ENCODE measurements at regions not wholly inside any gene's neighbourhood (a gene's known extent, or its start where the extent isn't known, plus 50 kb on each side); places are given as distances from the start of the nearest gene placed in this dataset.

GRCh38 chr13:69069554-69070133 is 1038.0 kb upstream of the ATXN8OS start:
- CTCF ChIA-PET: no interaction called here
- no peaks in the 10 kb centered on the region for H3K4me1 ChIP-seq (ENCODE audit: insufficient read depth, low read length, poor library complexity, severe bottlenecking)
- TF ChIP-seq CTCF (conservative IDR thresholded peaks at IDR 0.05; ENCODE audit: low read depth, low read length): no peak
- TF ChIP-seq EZH2 (IDR thresholded peaks at IDR 0.05; ENCODE audit: borderline replicate concordance, low read depth, low read length, poor library complexity, severe bottlenecking): no peak

GRCh38 chr13:69050696-69051095 is 1056.9 kb upstream of the ATXN8OS start:
- H3K9me3 ChIP-seq (ENCODE audit: low read depth, low read length, poor library complexity, severe bottlenecking): peaks cover 10% of the 10 kb centered on the region
- no peaks in the 10 kb centered on the region for H3K4me1 ChIP-seq (ENCODE audit: insufficient read depth, low read length, poor library complexity, severe bottlenecking)
- TF ChIP-seq CTCF (conservative IDR thresholded peaks at IDR 0.05; ENCODE audit: low read depth, low read length): no peak
- no peak for TF ChIP-seq EZH2 (IDR thresholded peaks at IDR 0.05; ENCODE audit: borderline replicate concordance, low read depth, low read length, poor library complexity, severe bottlenecking)
- no peak for DNase-seq (ENCODE audit: low spot score)
- no TSS peak for BruUV-seq (replicated peaks)
- H3K27me3 ChIP-seq (replicated peaks; ENCODE audit: insufficient read depth, low read depth, low read length, poor library complexity): no peaks in the 10 kb centered on the region
- H3K4me3 ChIP-seq (ENCODE audit: low read depth, low read length, poor library complexity, severe bottlenecking): no peak overlapping the region
- intact Hi-C loops (cut with micrococcal nuclease; ENCODE audit: unreplicated experiment): no loop called here
- ChIA-PET POLR2A (ENCODE audit: low non-redundant PET) (no interaction called here), CTCF (no interaction called here)
- no peak overlapping the region for H3K27ac ChIP-seq (ENCODE audit: low read depth, low read length, poor library complexity, severe bottlenecking)
- H3K36me3 ChIP-seq (ENCODE audit: insufficient read depth, low read length, poor library complexity, severe bottlenecking): no peaks in the 10 kb centered on the region

More at GRCh38 chr13:69069554-69070133, 1038.0 kb upstream of the ATXN8OS start:
- DNase-seq (ENCODE audit: low spot score): no peak
- Histone ChIP-seq H3K27ac (ENCODE audit: low read depth, low read length, poor library complexity, severe bottlenecking) (no peak overlapping the region), H3K36me3 (ENCODE audit: insufficient read depth, low read length, poor library complexity, severe bottlenecking) (no peaks in the 10 kb centered on the region), H3K9me3 (ENCODE audit: low read depth, low read length, poor library complexity, severe bottlenecking) (no peaks in the 10 kb centered on the region), H3K4me3 (ENCODE audit: low read depth, low read length, poor library complexity, severe bottlenecking) (no peak overlapping the region), H3K27me3 (replicated peaks; ENCODE audit: insufficient read depth, low read depth, low read length, poor library complexity) (no peaks in the 10 kb centered on the region)
- BruUV-seq (replicated peaks): no TSS peak
- intact Hi-C loops (cut with micrococcal nuclease; ENCODE audit: unreplicated experiment): no loop called here
- POLR2A ChIA-PET (ENCODE audit: low non-redundant PET): no interaction called here

- intact Hi-C loops (cut with micrococcal nuclease; ENCODE audit: unreplicated experiment): no loop called here
- Histone ChIP-seq H3K36me3 (ENCODE audit: insufficient read depth, low read length, poor library complexity, severe bottlenecking) (no peaks in the 10 kb centered on the region), H3K9me3 (ENCODE audit: low read depth, low read length, poor library complexity, severe bottlenecking) (no peaks in the 10 kb centered on the region), H3K27me3 (replicated peaks; ENCODE audit: insufficient read depth, low read depth, low read length, poor library complexity) (no peaks in the 10 kb centered on the region), H3K27ac (ENCODE audit: low read depth, low read length, poor library complexity, severe bottlenecking) (no peak overlapping the region), H3K4me3 (ENCODE audit: low read depth, low read length, poor library complexity, severe bottlenecking) (no peak overlapping the region), H3K4me1 (ENCODE audit: insufficient read depth, low read length, poor library complexity, severe bottlenecking) (no peaks in the 10 kb centered on the region)
- TF ChIP-seq EZH2 (IDR thresholded peaks at IDR 0.05; ENCODE audit: borderline replicate concordance, low read depth, low read length, poor library complexity, severe bottlenecking) (no peak), CTCF (conservative IDR thresholded peaks at IDR 0.05; ENCODE audit: low read depth, low read length) (no peak)
- DNase-seq (ENCODE audit: low spot score): no peak
- POLR2A ChIA-PET (ENCODE audit: low non-redundant PET): no interaction called here
- CTCF ChIA-PET: no interaction called here
- no TSS peak for BruUV-seq (replicated peaks)
These were observed 1063.0 kb upstream of the ATXN8OS start for GRCh38 chr13:69044629-69045028.

Data from A673 (cell line).